H9 (cell line): ENCODE measurements at regions not wholly inside any gene's neighbourhood (a gene's known extent, or its start where the extent isn't known, plus 50 kb on each side); places are given as distances from the start of the nearest gene placed in this dataset.

Experiments
- DNase-seq: peaks from one replicate; pipeline ENCODE4 v3.0.0-alpha.2; 2017
- H2AFZ ChIP-seq: one replicate; pipeline ENCODE4 v1.6.1; 2013; ENCODE audit warnings: mild to moderate bottlenecking, low read length, control low read depth, moderate library complexity
- H2AK5ac ChIP-seq: 2 replicates; pipeline ENCODE4 v1.6.1; 2013; ENCODE audit warnings: low read length, control low read depth, mixed read lengths; ENCODE audit not compliant: insufficient read length
- H2BK120ac ChIP-seq: one replicate; pipeline ENCODE4 v1.6.1; 2013; ENCODE audit warnings: low read depth, mild to moderate bottlenecking, low read length, control low read depth, inconsistent platforms; ENCODE audit not compliant: poor library complexity, severe bottlenecking
- H2BK12ac ChIP-seq: 2 replicates; pipeline ENCODE4 v1.6.1; 2013; ENCODE audit warnings: low read length, control low read depth, mixed read lengths, low read depth; ENCODE audit not compliant: insufficient read length
- H2BK15ac ChIP-seq: 2 replicates; pipeline ENCODE4 v1.6.1; 2013; ENCODE audit warnings: low read depth, low read length, control low read depth
- H2BK20ac ChIP-seq: one replicate; pipeline ENCODE4 v1.6.1; 2013; ENCODE audit warnings: low read depth, mild to moderate bottlenecking, low read length, control low read depth, inconsistent platforms; ENCODE audit not compliant: poor library complexity, severe bottlenecking
- H2BK5ac ChIP-seq: 2 replicates; pipeline ENCODE4 v1.6.1; 2013; ENCODE audit warnings: low read length, control low read depth, mixed read lengths; ENCODE audit not compliant: insufficient read length
- H3K14ac ChIP-seq: 2 replicates; pipeline ENCODE4 v1.6.1; 2013; ENCODE audit warnings: low read length, control low read depth; ENCODE audit not compliant: insufficient read depth
- H3K18ac ChIP-seq: 2 replicates; pipeline ENCODE4 v1.6.1; 2013; ENCODE audit warnings: low read depth, mild to moderate bottlenecking, mixed read lengths, low read length, control low read depth; ENCODE audit not compliant: insufficient read length
- H3K23ac ChIP-seq: 2 replicates; pipeline ENCODE4 v1.6.1; 2013; ENCODE audit warnings: low read length, control low read depth, mixed read lengths, low read depth; ENCODE audit not compliant: insufficient read length
- H3K23me2 ChIP-seq: 2 replicates; pipeline ENCODE4 v1.6.1; 2013; ENCODE audit warnings: low read depth, mild to moderate bottlenecking, mixed read lengths, low read length, control low read depth; ENCODE audit not compliant: insufficient read length, poor library complexity, severe bottlenecking
- H3K27ac ChIP-seq: 2 replicates; pipeline ENCODE4 v1.5.1; 2013; ENCODE audit warnings: low read length, control low read depth, mixed read lengths, low read depth; ENCODE audit not compliant: insufficient read length
- H3K27me3 ChIP-seq: 2 replicates; pipeline ENCODE4 v1.6.1; 2013; ENCODE audit warnings: low read length, control low read depth, inconsistent platforms; ENCODE audit not compliant: insufficient read depth
- H3K4ac ChIP-seq: 2 replicates; pipeline ENCODE4 v1.6.1; 2013; ENCODE audit warnings: low read depth, mild to moderate bottlenecking, control low read depth, inconsistent platforms, low read length, moderate library complexity
- H3K4me1 ChIP-seq: 2 replicates; pipeline ENCODE4 v1.6.1; 2013; ENCODE audit warnings: low read length, control low read depth, inconsistent platforms; ENCODE audit not compliant: insufficient read depth
- H3K4me2 ChIP-seq: 2 replicates; pipeline ENCODE4 v1.6.1; 2013; ENCODE audit warnings: low read length, control low read depth, mixed read lengths; ENCODE audit not compliant: insufficient read length, insufficient read depth
- H3K56ac ChIP-seq: 2 replicates; pipeline ENCODE4 v1.6.1; 2013; ENCODE audit warnings: low read depth, mild to moderate bottlenecking, mixed read lengths, low read length, control low read depth; ENCODE audit not compliant: insufficient read length
- H3K79me1 ChIP-seq: 2 replicates; pipeline ENCODE4 v1.6.1; 2013; ENCODE audit warnings: low read depth, mild to moderate bottlenecking, moderate library complexity, low read length, control low read depth, inconsistent platforms; ENCODE audit not compliant: insufficient read depth, poor library complexity, severe bottlenecking
- H3K79me2 ChIP-seq: 2 replicates; pipeline ENCODE4 v1.6.1; 2013; ENCODE audit warnings: low read length, control low read depth, inconsistent platforms; ENCODE audit not compliant: insufficient read depth
- H3K9ac ChIP-seq: 2 replicates; pipeline ENCODE4 v1.6.1; 2013; ENCODE audit warnings: low read length, control low read depth, mixed read lengths; ENCODE audit not compliant: insufficient read length; ENCODE audit errors: extremely low read depth
- H3K9me3 ChIP-seq: one replicate; pipeline ENCODE4 v1.6.1; 2013; ENCODE audit warnings: low read depth, low read length, inconsistent platforms; ENCODE audit not compliant: control insufficient read depth
- H3T11ph ChIP-seq: one replicate; pipeline ENCODE4 v1.6.1; 2013; ENCODE audit warnings: mild to moderate bottlenecking, low read length, control low read depth, inconsistent platforms
- H4K20me1 ChIP-seq: one replicate; pipeline ENCODE4 v1.6.1; 2013; ENCODE audit not compliant: control insufficient read depth, insufficient read length, insufficient read depth
- H4K5ac ChIP-seq: 2 replicates; pipeline ENCODE4 v1.6.1; 2013; ENCODE audit warnings: low read depth, mild to moderate bottlenecking, mixed read lengths, low read length, control low read depth; ENCODE audit not compliant: insufficient read length
- H4K8ac ChIP-seq: replicated peaks from 2 replicates; pipeline ENCODE4 v1.6.1; 2013; ENCODE audit warnings: low read length, control low read depth, mixed read lengths, low read depth; ENCODE audit not compliant: insufficient read length
- H4K91ac ChIP-seq: 2 replicates; pipeline ENCODE4 v1.6.1; 2013; ENCODE audit warnings: low read depth, mild to moderate bottlenecking, moderate library complexity, mixed read lengths, low read length, control low read depth; ENCODE audit not compliant: insufficient read length
- H3K27ac Mint-ChIP-seq, 3 experiments: 2 replicates in 2 of 3; 3 replicates in 1 of 3; pipeline ENCODE4 v1.8.0; 2020 to 2021; ENCODE audit warnings: mixed read lengths in 3 of 3, mild to moderate bottlenecking in 1 of 3, moderate library complexity in 1 of 3
- H3K27me3 Mint-ChIP-seq: 2 replicates; pipeline ENCODE4 v1.8.0; 2021; ENCODE audit warnings: low read depth, mild to moderate bottlenecking, moderate library complexity, mixed read lengths
- H3K36me3 Mint-ChIP-seq, 3 experiments: 2 replicates in 2 of 3; 3 replicates in 1 of 3; pipeline ENCODE4 v1.8.0; 2020 to 2021; ENCODE audit warnings: low read depth in 3 of 3, mixed read lengths in 3 of 3; ENCODE audit not compliant: insufficient read depth in 1 of 3
- H3K4me1 Mint-ChIP-seq, 2 experiments: 2 replicates each; pipeline ENCODE4 v1.8.0; 2020; ENCODE audit warnings: mixed read lengths in 2 of 2
- H3K4me3 Mint-ChIP-seq, 2 experiments: 2 replicates in 1 of 2; 3 replicates in 1 of 2; pipeline ENCODE4 v1.8.0; 2020 to 2021; ENCODE audit warnings: mild to moderate bottlenecking in 2 of 2, mixed read lengths in 2 of 2, moderate library complexity in 1 of 2
- H3K9me3 Mint-ChIP-seq, 2 experiments: 2 replicates in 1 of 2; 3 replicates in 1 of 2; pipeline ENCODE4 v1.8.0; 2020; ENCODE audit warnings: mild to moderate bottlenecking in 2 of 2, mixed read lengths in 2 of 2, moderate library complexity in 1 of 2
- CTCF ChIP-seq: fragments of 200-600 bp; sonication (generic); conservative IDR thresholded peaks from 3 replicates; pipeline ENCODE4 v1.8.0; 2021; ENCODE audit warnings: antibody characterized with exemption, mild to moderate bottlenecking

- H3K4ac ChIP-seq, result no peak overlapping the region
These were observed 381.4 kb upstream of the MAGEB16 start for GRCh38 chrX:35416782-35417181.

More at GRCh38 chrX:35416782-35417181, 381.4 kb upstream of the MAGEB16 start:
- H3K4me1 ChIP-seq, result no peaks in the 10 kb centered on the region
- no peak for TF ChIP-seq CTCF
- no peak overlapping the region for H3K14ac ChIP-seq
- no peak overlapping the region for H2BK20ac ChIP-seq
- no peaks in the 10 kb centered on the region for H3K27me3 ChIP-seq
- no peak overlapping the region for H2AK5ac ChIP-seq
- H4K91ac ChIP-seq, result no peak overlapping the region
- H3K79me1 ChIP-seq, result no peaks in the 10 kb centered on the region
- H2BK12ac ChIP-seq, result no peak overlapping the region
- Mint-ChIP-seq H3K27me3 (no peaks in the 10 kb centered on the region), H3K4me3 (no peak overlapping the region), H3K4me1 (no peaks in the 10 kb centered on the region), H3K27ac (no peak overlapping the region), H3K9me3 (peaks cover 57 to 65% of the 10 kb centered on the region in 2 experiments), H3K36me3 (peaks cover 0 to 1% (median 0%) of the 10 kb centered on the region in 3 experiments; a peak in 1 of 7 replicates)
- no peak overlapping the region for H3K23ac ChIP-seq
- no peak overlapping the region for H3K18ac ChIP-seq
- no peaks in the 10 kb centered on the region for H4K20me1 ChIP-seq
- H4K8ac ChIP-seq, result no peak overlapping the region
- no peak overlapping the region for H4K5ac ChIP-seq
- H3K4me2 ChIP-seq, result no peak overlapping the region
- H3K9me3 ChIP-seq, result no peaks in the 10 kb centered on the region
- H2AFZ ChIP-seq, result no peak overlapping the region
- DNase-seq, result no peak
- H2BK5ac ChIP-seq, result no peak overlapping the region
- no peak overlapping the region for H3K56ac ChIP-seq
- no peak overlapping the region for H2BK15ac ChIP-seq
- H3T11ph ChIP-seq, result no peak overlapping the region
- H3K23me2 ChIP-seq, result no peaks in the 10 kb centered on the region
- no peak overlapping the region for H2BK120ac ChIP-seq
- no peaks in the 10 kb centered on the region for H3K79me2 ChIP-seq
- H3K9ac ChIP-seq, result no peak overlapping the region
- H3K27ac ChIP-seq, result no peak overlapping the region
